NCI-H748 treated with DMSO at 0.1 percent for 48 hours (cell line): ENCODE measurements at regions not wholly inside any gene's neighbourhood (a gene's known extent, or its start where the extent isn't known, plus 50 kb on each side); places are given as distances from the start of the nearest gene placed in this dataset.

Source experiments
- DNase-seq: peaks from one replicate; lab custom pipeline; 2025; lab: John Stamatoyannopoulos, UW

GRCh38 chrX:39633293-39633692 lies 464.5 kb downstream of the BCOR start:
- no peak for DNase-seq

- no peak for DNase-seq
Measured at GRCh38 chrX:39636481-39636880, 461.3 kb downstream of the BCOR start.

GRCh38 chrX:39638526-39638925 lies 459.2 kb downstream of the BCOR start:
- DNase-seq = no peak

- no peak for DNase-seq
Measured at GRCh38 chrX:39639871-39640270, 457.9 kb downstream of the BCOR start.

GRCh38 chrX:39640866-39641265 lies 456.9 kb downstream of the BCOR start:
- no peak for DNase-seq

GRCh38 chrX:39642071-39642470 lies 455.7 kb downstream of the BCOR start:
- DNase-seq = peak; percentile 14

- no peak for DNase-seq
Measured at GRCh38 chrX:39643550-39643949, 454.2 kb downstream of the BCOR start.

GRCh38 chrX:39645178-39645895 lies 452.4 kb downstream of the BCOR start:
- no peak for DNase-seq

GRCh38 chrX:39648548-39649254 lies 449.1 kb downstream of the BCOR start:
- no peak for DNase-seq

GRCh38 chrX:39650768-39651347 lies 446.9 kb downstream of the BCOR start:
- no peak for DNase-seq

GRCh38 chrX:39652336-39652735 lies 445.4 kb downstream of the BCOR start:
- DNase-seq = no peak

- no peak for DNase-seq
Measured at GRCh38 chrX:39653691-39654090, 444.1 kb downstream of the BCOR start.

GRCh38 chrX:39654183-39654925 lies 443.4 kb downstream of the BCOR start:
- DNase-seq = no peak

GRCh38 chrX:39654952-39655351 lies 442.8 kb downstream of the BCOR start:
- no peak for DNase-seq

GRCh38 chrX:39661116-39661907 lies 436.4 kb downstream of the BCOR start:
- DNase-seq = no peak

- DNase-seq = no peak
Measured at GRCh38 chrX:39665830-39666518, 431.8 kb downstream of the BCOR start.

- DNase-seq = no peak
Measured at GRCh38 chrX:39667191-39667590, 430.6 kb downstream of the BCOR start.

- DNase-seq = no peak
Measured at GRCh38 chrX:39667736-39668482, 429.8 kb downstream of the BCOR start.

- DNase-seq = no peak
Measured at GRCh38 chrX:39669668-39670067, 428.1 kb downstream of the BCOR start.

- no peak for DNase-seq
Measured at GRCh38 chrX:39670281-39670680, 427.5 kb downstream of the BCOR start.
